Kidney (tissue), 13 donors: ENCODE measurements at regions not wholly inside any gene's neighbourhood (a gene's known extent, or its start where the extent isn't known, plus 50 kb on each side); places are given as distances from the start of the nearest gene placed in this dataset.

ENCODE experiments used
- DNase-seq, 5 donors: peaks; one replicate each; pipeline ENCODE4 v3.0.0-alpha.2; 2013 to 2020
- FAIRE-seq: peaks from 2 replicates; lab custom pipeline; 2012; peaks lifted over from hg19 to GRCh38; lab: Jason Lieb, UNC
- H3K27ac ChIP-seq, 2 donors: one replicate each; pipeline ENCODE4 v1.7.0; 2013; ENCODE audit warnings: low read depth in 2 of 2, low read length in 2 of 2, inconsistent platforms in 1 of 2
- H3K27me3 ChIP-seq: one replicate; pipeline ENCODE4 v1.7.1; 2013; ENCODE audit warnings: low read length, inconsistent platforms; ENCODE audit not compliant: control insufficient read depth, insufficient read depth
- H3K36me3 ChIP-seq, 3 donors: one replicate each; pipeline versions ENCODE4 v1.7.0 to v1.7.1; 2013; ENCODE audit warnings: low read length in 3 of 3, control low read depth in 1 of 3, inconsistent platforms in 1 of 3; ENCODE audit not compliant: insufficient read depth in 3 of 3, control insufficient read depth in 2 of 3
- H3K4me1 ChIP-seq, 3 donors: one replicate each; pipeline versions ENCODE4 v1.7.0 to v1.7.1; 2013; ENCODE audit warnings: low read length in 3 of 3, inconsistent platforms in 1 of 3, low read depth in 1 of 3; ENCODE audit not compliant: control insufficient read depth in 2 of 3, insufficient read depth in 2 of 3
- H3K4me3 ChIP-seq, 3 donors: one replicate each; pipeline versions ENCODE4 v1.7.0 to v1.8.1; 2013; ENCODE audit warnings: low read length in 3 of 3, control low read depth in 1 of 3, inconsistent platforms in 1 of 3
- H3K9ac ChIP-seq, 3 donors: one replicate each; pipeline versions ENCODE4 v1.7.0 to v1.7.1; 2013; ENCODE audit warnings: low read length in 3 of 3, control low read depth in 1 of 3, inconsistent platforms in 1 of 3
- H3K9me3 ChIP-seq, 3 donors: one replicate each; pipeline versions ENCODE4 v1.7.0 to v1.7.1; 2013; ENCODE audit warnings: low read length in 3 of 3, control low read depth in 1 of 3, inconsistent platforms in 1 of 3; ENCODE audit not compliant: control insufficient read depth in 2 of 3, insufficient read depth in 1 of 3
- intact Hi-C: fragments of 100-400 bp; cut with DNase I; formaldehyde crosslinking; loops from one replicate; pipeline ENCODE4 v1.11.1; 2022
- TF ChIP-seq, protein P1 (sequence below): IDR thresholded peaks from 3 replicates; pipeline ENCODE4 v1.5.1; 2012; ENCODE audit warnings: mild to moderate bottlenecking, moderate library complexity, borderline replicate concordance; ENCODE audit not compliant: insufficient read depth; ENCODE audit errors: extremely low read depth
- donor health status: control.
- donor health status: control.
- donor health status: control.
- donor health status: control.
- donor health status: control.
- donor health status: DM: yes; HTN: yes; CAD: no.
- donor health status: Normal renal cell carcinoma (clear cell type).

DNA sequence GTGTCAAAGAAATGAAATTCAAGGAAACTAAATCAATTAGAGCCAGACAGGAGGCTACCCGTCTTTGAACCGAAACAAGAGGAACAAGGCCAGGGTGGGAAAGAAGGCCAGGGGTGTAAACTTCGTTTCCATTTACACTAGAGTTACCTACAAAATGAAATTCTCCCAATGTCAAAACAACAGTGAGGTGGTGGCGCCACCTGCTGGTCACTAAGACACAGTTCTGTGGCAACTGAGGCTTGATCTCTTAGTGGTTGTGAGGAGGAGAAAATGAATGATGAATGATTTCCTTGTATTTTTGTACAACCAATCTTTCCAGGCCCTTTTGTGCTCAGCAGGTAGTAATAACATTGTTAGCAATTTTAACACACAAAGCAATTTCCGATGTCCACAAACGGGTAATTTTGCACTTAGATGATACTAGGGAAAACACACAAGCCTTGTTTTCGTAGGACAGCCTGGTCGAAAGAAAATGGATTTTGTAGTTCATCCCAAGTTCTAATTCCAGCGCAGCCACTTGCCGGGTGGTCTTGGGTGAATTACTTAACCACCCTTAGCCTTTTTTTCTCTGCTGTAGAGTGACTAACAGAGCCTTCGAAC, 54.8 kb upstream of the SOD1 start:
- DNase-seq (peak; percentile 63 to 84 (median 82)), FAIRE-seq (peak; percentile 44)

DNA sequence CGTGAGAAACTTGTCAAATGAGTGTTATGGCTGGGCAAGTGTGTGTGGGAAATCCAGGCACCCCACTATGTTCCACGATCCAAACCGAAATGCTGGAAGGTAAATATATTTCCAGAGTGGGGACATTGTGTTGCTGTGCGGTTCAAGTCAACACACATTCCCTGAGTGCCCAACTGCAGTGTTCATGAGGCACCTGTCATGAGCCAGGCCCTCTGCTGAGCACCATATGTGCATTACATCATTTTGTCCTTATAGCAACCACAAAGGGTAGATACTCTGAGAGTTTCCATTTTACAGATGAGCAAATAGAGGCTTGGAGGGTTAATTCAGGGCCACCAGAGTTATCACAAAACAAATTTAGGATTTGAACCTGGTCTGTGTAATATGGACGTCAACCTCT, 59.9 kb upstream of the SOD1 start:
- TF ChIP-seq, protein P1, sequence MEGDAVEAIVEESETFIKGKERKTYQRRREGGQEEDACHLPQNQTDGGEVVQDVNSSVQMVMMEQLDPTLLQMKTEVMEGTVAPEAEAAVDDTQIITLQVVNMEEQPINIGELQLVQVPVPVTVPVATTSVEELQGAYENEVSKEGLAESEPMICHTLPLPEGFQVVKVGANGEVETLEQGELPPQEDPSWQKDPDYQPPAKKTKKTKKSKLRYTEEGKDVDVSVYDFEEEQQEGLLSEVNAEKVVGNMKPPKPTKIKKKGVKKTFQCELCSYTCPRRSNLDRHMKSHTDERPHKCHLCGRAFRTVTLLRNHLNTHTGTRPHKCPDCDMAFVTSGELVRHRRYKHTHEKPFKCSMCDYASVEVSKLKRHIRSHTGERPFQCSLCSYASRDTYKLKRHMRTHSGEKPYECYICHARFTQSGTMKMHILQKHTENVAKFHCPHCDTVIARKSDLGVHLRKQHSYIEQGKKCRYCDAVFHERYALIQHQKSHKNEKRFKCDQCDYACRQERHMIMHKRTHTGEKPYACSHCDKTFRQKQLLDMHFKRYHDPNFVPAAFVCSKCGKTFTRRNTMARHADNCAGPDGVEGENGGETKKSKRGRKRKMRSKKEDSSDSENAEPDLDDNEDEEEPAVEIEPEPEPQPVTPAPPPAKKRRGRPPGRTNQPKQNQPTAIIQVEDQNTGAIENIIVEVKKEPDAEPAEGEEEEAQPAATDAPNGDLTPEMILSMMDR = no peak
- Histone ChIP-seq H3K4me1 (no peaks in the 10 kb centered on the region), H3K9me3 (no peaks in the 10 kb centered on the region), H3K27me3 (no peaks in the 10 kb centered on the region), H3K4me3 (no peak overlapping the region), H3K9ac (no peak overlapping the region), H3K36me3 (no peaks in the 10 kb centered on the region), H3K27ac (no peak overlapping the region)
- FAIRE-seq (no peak), DNase-seq (no peak)
- intact Hi-C loops = no loop called here

More for the DNA sequence above, 54.8 kb upstream of the SOD1 start:
- H3K27me3 ChIP-seq = no peaks in the 10 kb centered on the region
- H3K27ac ChIP-seq = no peak overlapping the region
- no peaks in the 10 kb centered on the region for H3K4me1 ChIP-seq
- no peak overlapping the region for H3K4me3 ChIP-seq
- H3K9me3 ChIP-seq = no peaks in the 10 kb centered on the region
- H3K36me3 ChIP-seq = no peaks in the 10 kb centered on the region
- intact Hi-C loops = no loop called here
- H3K9ac ChIP-seq = no peak overlapping the region
- TF ChIP-seq, protein P1 = peak; percentile 88

DNA sequence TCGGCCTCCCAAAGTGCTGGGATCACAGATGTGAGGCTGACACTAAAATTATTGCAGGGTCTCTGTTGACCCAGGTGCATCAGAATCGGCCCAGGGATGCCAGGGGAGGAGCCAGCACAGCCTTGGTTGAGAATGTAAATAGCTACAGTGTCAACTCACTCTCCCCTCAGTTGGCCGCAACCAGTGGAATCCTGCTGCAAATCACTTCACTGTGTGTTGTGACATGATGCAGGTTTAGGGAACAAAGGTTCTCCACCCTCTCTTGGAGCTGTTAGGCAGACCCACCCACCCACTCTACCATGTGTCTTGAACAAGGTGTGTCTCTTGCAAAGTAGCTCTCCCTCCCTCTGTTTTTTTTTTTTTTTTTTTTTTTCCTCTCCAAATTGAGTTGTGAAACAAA, 60.5 kb upstream of the SOD1 start:
- no peak overlapping the region for H3K4me3 ChIP-seq
- H3K27me3 ChIP-seq = no peaks in the 10 kb centered on the region
- TF ChIP-seq, protein P1 = no peak
- no peak overlapping the region for H3K9ac ChIP-seq
- H3K9me3 ChIP-seq = no peaks in the 10 kb centered on the region
- FAIRE-seq (no peak), DNase-seq (no peak)
- no peaks in the 10 kb centered on the region for H3K4me1 ChIP-seq
- no peak overlapping the region for H3K27ac ChIP-seq
- H3K36me3 ChIP-seq = no peaks in the 10 kb centered on the region
- intact Hi-C loops = no loop called here

DNA sequence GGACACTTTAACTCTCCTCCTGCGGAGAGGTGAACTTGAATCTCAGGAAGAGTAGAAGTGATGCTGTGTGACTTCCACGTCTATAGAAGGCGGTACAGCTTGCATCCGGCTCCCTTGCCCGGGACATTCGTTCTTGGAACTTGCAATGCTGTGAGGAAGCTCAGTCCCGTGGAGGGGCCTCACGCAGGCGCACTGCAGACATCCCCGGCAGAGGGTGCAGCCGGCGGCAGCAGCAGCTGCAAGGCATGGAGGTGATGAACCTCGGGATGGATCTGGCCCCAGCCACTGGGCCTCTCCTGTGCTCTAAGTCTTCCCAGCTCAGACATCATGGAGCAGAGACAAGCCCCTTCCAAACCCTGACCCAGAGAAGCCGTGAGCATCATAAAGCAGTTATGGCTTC, 61.8 kb upstream of the SOD1 start:
- Histone ChIP-seq H3K4me3 (no peak overlapping the region), H3K9ac (no peak overlapping the region), H3K36me3 (no peaks in the 10 kb centered on the region), H3K9me3 (no peaks in the 10 kb centered on the region), H3K4me1 (no peaks in the 10 kb centered on the region), H3K27me3 (no peaks in the 10 kb centered on the region), H3K27ac (no peak overlapping the region)
- intact Hi-C loops = no loop called here
- no peak for FAIRE-seq
- TF ChIP-seq, protein P1 = no peak
- DNase-seq = no peak
